ENCODE measurements at regions not wholly inside any gene's neighbourhood (a gene's known extent, or its start where the extent isn't known, plus 50 kb on each side); places are given as distances from the start of the nearest gene placed in this dataset.

- H3K4me3 ChIP-seq (ENCODE audit: extremely low read depth, insufficient read depth, low read length, poor library complexity, severe bottlenecking), result no peak overlapping the region
- 84% methylated on average over 3 of the region's 3 CpGs; no CpG with 5 or more reads in 1 of the 2 experiments for WGBS, 2 experiments (ENCODE audit: insufficient coverage in 2 of 2)
- no peaks in the 10 kb centered on the region for H3K4me1 ChIP-seq (ENCODE audit: control insufficient read depth, insufficient read depth, low read length, poor library complexity, severe bottlenecking)
- H3K27ac ChIP-seq (ENCODE audit: low read depth, low read length, severe bottlenecking), result no peak overlapping the region
- H3K36me3 ChIP-seq (ENCODE audit: control insufficient read depth, insufficient read depth, low read length), result no peaks in the 10 kb centered on the region
- no peaks in the 10 kb centered on the region for H3K9me3 ChIP-seq (ENCODE audit: control insufficient read depth, low read length)
Measured at GRCh38 chr13:72657379-72657778, 70.0 kb downstream of the MZT1 start.

GRCh38 chr13:72656357-72656756 lies 71.1 kb downstream of the MZT1 start:
- Histone ChIP-seq H3K36me3 (ENCODE audit: control insufficient read depth, insufficient read depth, low read length) (no peaks in the 10 kb centered on the region), H3K9me3 (ENCODE audit: control insufficient read depth, low read length) (no peaks in the 10 kb centered on the region), H3K4me1 (ENCODE audit: control insufficient read depth, insufficient read depth, low read length, poor library complexity, severe bottlenecking) (no peaks in the 10 kb centered on the region), H3K27ac (ENCODE audit: low read depth, low read length, severe bottlenecking) (no peak overlapping the region), H3K4me3 (ENCODE audit: extremely low read depth, insufficient read depth, low read length, poor library complexity, severe bottlenecking) (no peak overlapping the region)
- 90 to 100% methylated on average over 1 of the region's 2 CpGs for WGBS, 2 experiments (ENCODE audit: insufficient coverage in 2 of 2)

- no peaks in the 10 kb centered on the region for H3K36me3 ChIP-seq (ENCODE audit: control insufficient read depth, insufficient read depth, low read length)
- H3K9me3 ChIP-seq (ENCODE audit: control insufficient read depth, low read length), result no peaks in the 10 kb centered on the region
- H3K4me3 ChIP-seq (ENCODE audit: extremely low read depth, insufficient read depth, low read length, poor library complexity, severe bottlenecking), result no peak overlapping the region
- H3K27ac ChIP-seq (ENCODE audit: low read depth, low read length, severe bottlenecking), result no peak overlapping the region
- no CpG with 5 or more reads among the region's 2 CpGs for WGBS, 2 experiments (ENCODE audit: insufficient coverage in 2 of 2)
- no peaks in the 10 kb centered on the region for H3K4me1 ChIP-seq (ENCODE audit: control insufficient read depth, insufficient read depth, low read length, poor library complexity, severe bottlenecking)
Measured at GRCh38 chr13:72653506-72653905, 73.9 kb downstream of the MZT1 start.

GRCh38 chr13:72652681-72653080 lies 74.7 kb downstream of the MZT1 start:
- Histone ChIP-seq H3K27ac (ENCODE audit: low read depth, low read length, severe bottlenecking) (no peak overlapping the region), H3K9me3 (ENCODE audit: control insufficient read depth, low read length) (no peaks in the 10 kb centered on the region), H3K36me3 (ENCODE audit: control insufficient read depth, insufficient read depth, low read length) (no peaks in the 10 kb centered on the region), H3K4me3 (ENCODE audit: extremely low read depth, insufficient read depth, low read length, poor library complexity, severe bottlenecking) (no peak overlapping the region), H3K4me1 (ENCODE audit: control insufficient read depth, insufficient read depth, low read length, poor library complexity, severe bottlenecking) (no peaks in the 10 kb centered on the region)
- WGBS, 2 experiments (ENCODE audit: insufficient coverage in 2 of 2), result no CpG with 5 or more reads among the region's 2 CpGs

- H3K4me3 ChIP-seq (ENCODE audit: extremely low read depth, insufficient read depth, low read length, poor library complexity, severe bottlenecking), result no peak overlapping the region
- no peaks in the 10 kb centered on the region for H3K36me3 ChIP-seq (ENCODE audit: control insufficient read depth, insufficient read depth, low read length)
- H3K27ac ChIP-seq (ENCODE audit: low read depth, low read length, severe bottlenecking), result no peak overlapping the region
- WGBS, 2 experiments (ENCODE audit: insufficient coverage in 2 of 2), result 67 to 68% methylated on average over 3 to 4 of the region's 5 CpGs
- H3K4me1 ChIP-seq (ENCODE audit: control insufficient read depth, insufficient read depth, low read length, poor library complexity, severe bottlenecking), result no peaks in the 10 kb centered on the region
- no peaks in the 10 kb centered on the region for H3K9me3 ChIP-seq (ENCODE audit: control insufficient read depth, low read length)
Measured at GRCh38 chr13:72651144-72651543, 76.3 kb downstream of the MZT1 start.

- H3K27ac ChIP-seq (ENCODE audit: low read depth, low read length, severe bottlenecking), result no peak overlapping the region
Measured at GRCh38 chr13:72650051-72650700, 77.3 kb downstream of the MZT1 start.

GRCh38 chr13:72648513-72649065 lies 78.8 kb downstream of the MZT1 start:
- no peaks in the 10 kb centered on the region for H3K9me3 ChIP-seq (ENCODE audit: control insufficient read depth, low read length)
- 38 to 60% methylated on average over 5 of the region's 8 CpGs for WGBS, 2 experiments (ENCODE audit: insufficient coverage in 2 of 2)
- H3K4me3 ChIP-seq (ENCODE audit: extremely low read depth, insufficient read depth, low read length, poor library complexity, severe bottlenecking), result no peak overlapping the region
- H3K36me3 ChIP-seq (ENCODE audit: control insufficient read depth, insufficient read depth, low read length), result no peaks in the 10 kb centered on the region
- H3K4me1 ChIP-seq (ENCODE audit: control insufficient read depth, insufficient read depth, low read length, poor library complexity, severe bottlenecking), result no peaks in the 10 kb centered on the region
- no peak overlapping the region for H3K27ac ChIP-seq (ENCODE audit: low read depth, low read length, severe bottlenecking)

More at GRCh38 chr13:72650051-72650700, 77.3 kb downstream of the MZT1 start:
- WGBS, 2 experiments (ENCODE audit: insufficient coverage in 2 of 2), result no CpG with 5 or more reads among the region's 5 CpGs
- Histone ChIP-seq H3K9me3 (ENCODE audit: control insufficient read depth, low read length) (no peaks in the 10 kb centered on the region), H3K36me3 (ENCODE audit: control insufficient read depth, insufficient read depth, low read length) (no peaks in the 10 kb centered on the region), H3K4me1 (ENCODE audit: control insufficient read depth, insufficient read depth, low read length, poor library complexity, severe bottlenecking) (no peaks in the 10 kb centered on the region), H3K4me3 (ENCODE audit: extremely low read depth, insufficient read depth, low read length, poor library complexity, severe bottlenecking) (no peak overlapping the region)

GRCh38 chr13:72647422-72647821 lies 80.0 kb downstream of the MZT1 start:
- 100% methylated on average over 1 of the region's 2 CpGs; no CpG with 5 or more reads in 1 of the 2 experiments for WGBS, 2 experiments (ENCODE audit: insufficient coverage in 2 of 2)
- Histone ChIP-seq H3K4me3 (ENCODE audit: extremely low read depth, insufficient read depth, low read length, poor library complexity, severe bottlenecking) (no peak overlapping the region), H3K27ac (ENCODE audit: low read depth, low read length, severe bottlenecking) (no peak overlapping the region)

GRCh38 chr13:72645521-72645920 lies 81.9 kb downstream of the MZT1 start:
- WGBS, 2 experiments (ENCODE audit: insufficient coverage in 2 of 2), result 77 to 78% methylated on average over 2 to 3 of the region's 4 CpGs
- Histone ChIP-seq H3K9me3 (ENCODE audit: control insufficient read depth, low read length) (no peaks in the 10 kb centered on the region), H3K27ac (ENCODE audit: low read depth, low read length, severe bottlenecking) (no peak overlapping the region), H3K4me3 (ENCODE audit: extremely low read depth, insufficient read depth, low read length, poor library complexity, severe bottlenecking) (no peak overlapping the region), H3K4me1 (ENCODE audit: control insufficient read depth, insufficient read depth, low read length, poor library complexity, severe bottlenecking) (no peaks in the 10 kb centered on the region), H3K36me3 (ENCODE audit: control insufficient read depth, insufficient read depth, low read length) (no peaks in the 10 kb centered on the region)

More at GRCh38 chr13:72647422-72647821, 80.0 kb downstream of the MZT1 start:
- Histone ChIP-seq H3K36me3 (ENCODE audit: control insufficient read depth, insufficient read depth, low read length) (no peaks in the 10 kb centered on the region), H3K9me3 (ENCODE audit: control insufficient read depth, low read length) (no peaks in the 10 kb centered on the region), H3K4me1 (ENCODE audit: control insufficient read depth, insufficient read depth, low read length, poor library complexity, severe bottlenecking) (no peaks in the 10 kb centered on the region)

- no peaks in the 10 kb centered on the region for H3K4me1 ChIP-seq (ENCODE audit: control insufficient read depth, insufficient read depth, low read length, poor library complexity, severe bottlenecking)
- H3K36me3 ChIP-seq (ENCODE audit: control insufficient read depth, insufficient read depth, low read length), result no peaks in the 10 kb centered on the region
- 100% methylated on average over 1 of the region's 3 CpGs; no CpG with 5 or more reads in 1 of the 2 experiments for WGBS, 2 experiments (ENCODE audit: insufficient coverage in 2 of 2)
- no peak overlapping the region for H3K27ac ChIP-seq (ENCODE audit: low read depth, low read length, severe bottlenecking)
- no peak overlapping the region for H3K4me3 ChIP-seq (ENCODE audit: extremely low read depth, insufficient read depth, low read length, poor library complexity, severe bottlenecking)
- H3K9me3 ChIP-seq (ENCODE audit: control insufficient read depth, low read length), result no peaks in the 10 kb centered on the region
Measured at GRCh38 chr13:72643311-72643989, 84.0 kb downstream of the MZT1 start.

GRCh38 chr13:72639377-72639776 lies 88.1 kb downstream of the MZT1 start:
- H3K27ac ChIP-seq (ENCODE audit: low read depth, low read length, severe bottlenecking), result no peak overlapping the region
- no peaks in the 10 kb centered on the region for H3K4me1 ChIP-seq (ENCODE audit: control insufficient read depth, insufficient read depth, low read length, poor library complexity, severe bottlenecking)
- no peak overlapping the region for H3K4me3 ChIP-seq (ENCODE audit: extremely low read depth, insufficient read depth, low read length, poor library complexity, severe bottlenecking)
- WGBS, 2 experiments (ENCODE audit: insufficient coverage in 2 of 2), result 85% methylated on average over 3 of the region's 5 CpGs; no CpG with 5 or more reads in 1 of the 2 experiments
- no peaks in the 10 kb centered on the region for H3K9me3 ChIP-seq (ENCODE audit: control insufficient read depth, low read length)
- H3K36me3 ChIP-seq (ENCODE audit: control insufficient read depth, insufficient read depth, low read length), result no peaks in the 10 kb centered on the region
